ENCODE measurements at regions not wholly inside any gene's neighbourhood (a gene's known extent, or its start where the extent isn't known, plus 50 kb on each side); places are given as distances from the start of the nearest gene placed in this dataset.

DNA sequence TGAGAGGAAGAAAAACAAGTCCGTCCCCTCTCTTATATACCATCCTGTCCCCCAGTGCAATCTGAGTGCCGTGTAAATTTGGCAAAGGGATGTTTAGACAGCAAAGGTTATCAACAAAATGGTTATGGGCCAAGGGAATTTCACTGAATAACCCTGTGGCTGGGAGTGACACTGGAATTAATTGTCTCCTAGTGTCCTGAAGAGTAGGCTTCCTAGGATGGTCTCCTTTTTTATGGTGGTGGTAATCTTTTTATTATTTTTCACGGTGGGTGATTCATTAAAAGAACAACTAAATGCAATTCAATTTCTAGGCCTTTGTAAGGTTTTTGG is 244.2 kb downstream of the PIK3R1 start:
- TF ChIP-seq POLR2A (IDR thresholded peaks at IDR 0.05; ENCODE audit: low read depth, low read length) = no peak
- no peak for TF ChIP-seq POLR2AphosphoS5 (IDR thresholded peaks at IDR 0.05; ENCODE audit: low read depth, low read length)

All from GM12892 (cell line).